ENCODE measurements at regions not wholly inside any gene's neighbourhood (a gene's known extent, or its start where the extent isn't known, plus 50 kb on each side); places are given as distances from the start of the nearest gene placed in this dataset.

DNA sequence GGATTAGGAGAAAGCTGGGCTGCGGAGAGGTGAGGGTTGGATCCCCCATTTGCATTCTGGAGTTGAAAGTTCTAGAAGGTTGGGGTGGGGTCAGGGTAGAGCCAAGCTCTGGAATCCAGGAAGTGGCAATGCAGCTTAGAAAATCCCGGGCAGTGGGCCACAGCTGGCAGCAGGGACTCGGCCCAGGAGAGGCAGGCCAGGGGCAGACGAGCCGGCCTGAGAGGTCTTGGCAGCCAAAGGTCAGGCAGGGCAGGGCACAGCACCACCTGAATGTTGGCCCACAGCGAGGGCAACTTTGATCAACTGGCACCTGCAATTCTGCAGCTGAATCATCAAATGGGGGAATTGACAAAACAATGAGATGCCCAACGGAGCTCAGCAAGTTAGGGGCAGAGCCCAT lies 139.2 kb downstream of the INHBB start:
- no peak for DNase-seq
- in situ Hi-C loops (cut with HindIII; ENCODE audit: low pct_ligation_motif_present, low pct_unique_long_range_greater_than_20kb, low sequenced_read_pairs), result no loop called here

- no peak for DNase-seq
- in situ Hi-C loops (cut with HindIII; ENCODE audit: low pct_ligation_motif_present, low pct_unique_long_range_greater_than_20kb, low sequenced_read_pairs), result no loop called here
Measured at GRCh38 chr2:120486441-120486840, 140.5 kb downstream of the INHBB start.

DNA sequence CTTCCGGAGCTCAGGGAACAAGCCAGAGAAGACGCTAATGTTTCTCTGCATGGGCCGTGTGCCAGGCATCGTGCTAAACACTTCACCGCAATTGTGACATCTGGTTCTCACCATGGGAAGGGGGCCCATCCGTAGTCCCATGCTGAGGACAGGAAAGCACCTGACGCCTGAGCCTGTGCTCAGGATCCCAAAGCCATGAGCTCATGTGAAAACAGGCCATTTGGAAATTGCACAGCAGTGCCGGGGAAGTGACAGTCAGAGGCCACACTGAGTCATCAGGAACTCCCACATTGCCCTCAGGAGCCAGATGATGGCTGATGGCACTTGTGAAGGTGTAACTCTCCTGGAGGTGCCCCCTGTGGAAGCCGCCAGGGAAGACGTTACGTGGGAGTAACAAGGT lies 141.0 kb downstream of the INHBB start:
- in situ Hi-C loops (cut with HindIII; ENCODE audit: low pct_ligation_motif_present, low pct_unique_long_range_greater_than_20kb, low sequenced_read_pairs), result no loop called here
- no peak for DNase-seq

DNA sequence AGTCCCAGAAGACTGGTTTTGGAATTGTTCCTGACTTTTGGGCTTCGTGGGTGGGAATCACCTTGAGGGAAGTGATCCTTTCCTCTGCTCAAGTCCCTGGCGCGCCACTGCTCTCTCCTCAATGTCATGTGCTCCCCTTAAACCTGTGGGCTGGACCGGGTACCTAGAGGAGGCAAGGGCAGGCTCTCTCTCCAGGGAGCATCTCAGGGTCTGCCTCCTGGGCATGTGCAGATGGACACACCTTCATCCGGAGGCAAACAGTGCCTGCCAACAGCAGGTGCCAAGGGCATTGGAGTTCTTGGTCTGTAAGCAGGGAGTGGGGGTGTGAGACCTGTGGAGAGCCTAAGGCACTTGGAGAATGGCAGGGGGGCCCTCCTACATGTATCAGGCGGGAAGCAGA lies 142.6 kb downstream of the INHBB start:
- in situ Hi-C loops (cut with HindIII; ENCODE audit: low pct_ligation_motif_present, low pct_unique_long_range_greater_than_20kb, low sequenced_read_pairs), result no loop called here
- DNase-seq, result no peak

- in situ Hi-C loops (cut with HindIII; ENCODE audit: low pct_ligation_motif_present, low pct_unique_long_range_greater_than_20kb, low sequenced_read_pairs), result no loop called here
- no peak for DNase-seq
Measured at GRCh38 chr2:120489023-120489422, 143.1 kb downstream of the INHBB start.

DNA sequence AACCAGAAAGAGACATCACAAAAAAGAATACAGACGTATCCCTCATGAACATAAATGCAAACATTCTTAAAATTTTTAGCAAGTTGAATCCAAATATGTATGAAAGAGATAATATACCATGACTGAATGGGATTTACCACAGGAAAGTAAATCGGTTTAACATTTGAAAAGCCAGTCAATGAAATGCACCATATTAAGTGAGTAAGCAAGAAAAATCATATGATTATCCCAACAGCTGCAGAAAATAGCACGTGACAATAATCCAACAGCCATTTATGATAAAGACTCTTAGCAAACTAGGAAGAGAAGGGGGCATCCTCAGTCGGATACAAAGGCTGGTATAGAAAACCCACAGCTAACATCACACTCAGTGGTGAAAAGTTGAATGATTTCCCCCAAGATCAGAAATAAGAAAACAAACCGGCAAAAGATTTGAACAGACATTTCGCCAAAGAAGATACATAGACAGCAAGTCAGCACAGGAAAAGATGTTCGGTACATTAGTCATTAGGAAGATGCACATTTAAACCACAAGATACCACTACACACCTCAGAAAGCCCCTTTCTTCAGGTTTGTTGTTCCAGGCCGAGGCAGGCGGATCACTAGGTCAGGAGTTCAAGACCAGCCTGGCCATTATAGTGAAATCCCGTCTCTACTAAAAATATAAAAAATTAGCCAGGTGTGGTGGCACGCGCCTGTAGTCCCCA lies 144.3 kb downstream of the INHBB start:
- in situ Hi-C loops (cut with HindIII; ENCODE audit: low pct_ligation_motif_present, low pct_unique_long_range_greater_than_20kb, low sequenced_read_pairs), result no loop called here

GRCh38 chr2:120491111-120491625 lies 145.2 kb downstream of the INHBB start:
- in situ Hi-C loops (cut with HindIII; ENCODE audit: low pct_ligation_motif_present, low pct_unique_long_range_greater_than_20kb, low sequenced_read_pairs), result no loop called here
- DNase-seq, result no peak

More for the DNA sequence above, 144.3 kb downstream of the INHBB start:
- no peak for DNase-seq

- DNase-seq, result no peak
- in situ Hi-C loops (cut with HindIII; ENCODE audit: low pct_ligation_motif_present, low pct_unique_long_range_greater_than_20kb, low sequenced_read_pairs), result no loop called here
Measured at GRCh38 chr2:120493231-120493630, 147.3 kb downstream of the INHBB start.

- DNase-seq, result no peak
Measured at GRCh38 chr2:120494446-120494845, 148.5 kb downstream of the INHBB start.

DNA sequence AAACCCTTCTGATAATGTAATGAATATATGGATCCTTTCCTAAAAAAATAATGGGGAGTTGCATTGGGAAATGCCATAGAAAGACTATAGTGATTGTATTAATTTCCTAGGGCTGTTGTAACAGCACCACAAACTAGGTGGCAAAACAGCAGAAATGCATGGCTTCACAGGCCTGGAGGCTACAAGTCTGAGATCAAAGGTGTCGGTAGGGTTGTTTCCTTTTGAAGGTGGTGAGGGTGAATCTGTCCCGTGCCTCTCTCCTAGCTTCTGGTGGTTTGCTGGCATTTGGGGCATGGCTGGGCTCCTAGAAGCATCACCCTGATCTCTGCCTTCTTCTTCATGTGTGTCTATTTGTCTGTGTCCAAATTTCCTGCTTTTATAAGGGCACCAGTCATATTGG lies 149.7 kb downstream of the INHBB start:
- in situ Hi-C loops (cut with HindIII; ENCODE audit: low pct_ligation_motif_present, low pct_unique_long_range_greater_than_20kb, low sequenced_read_pairs), result no loop called here
- no peak for DNase-seq

More at GRCh38 chr2:120494446-120494845, 148.5 kb downstream of the INHBB start:
- in situ Hi-C loops (cut with HindIII; ENCODE audit: low pct_ligation_motif_present, low pct_unique_long_range_greater_than_20kb, low sequenced_read_pairs), result no loop called here

GRCh38 chr2:120496235-120496634 lies 150.3 kb downstream of the INHBB start:
- no peak for DNase-seq
- in situ Hi-C loops (cut with HindIII; ENCODE audit: low pct_ligation_motif_present, low pct_unique_long_range_greater_than_20kb, low sequenced_read_pairs), result no loop called here

- no peak for DNase-seq
- in situ Hi-C loops (cut with HindIII; ENCODE audit: low pct_ligation_motif_present, low pct_unique_long_range_greater_than_20kb, low sequenced_read_pairs), result no loop called here
Measured at GRCh38 chr2:120496759-120497158, 150.8 kb downstream of the INHBB start.

DNA sequence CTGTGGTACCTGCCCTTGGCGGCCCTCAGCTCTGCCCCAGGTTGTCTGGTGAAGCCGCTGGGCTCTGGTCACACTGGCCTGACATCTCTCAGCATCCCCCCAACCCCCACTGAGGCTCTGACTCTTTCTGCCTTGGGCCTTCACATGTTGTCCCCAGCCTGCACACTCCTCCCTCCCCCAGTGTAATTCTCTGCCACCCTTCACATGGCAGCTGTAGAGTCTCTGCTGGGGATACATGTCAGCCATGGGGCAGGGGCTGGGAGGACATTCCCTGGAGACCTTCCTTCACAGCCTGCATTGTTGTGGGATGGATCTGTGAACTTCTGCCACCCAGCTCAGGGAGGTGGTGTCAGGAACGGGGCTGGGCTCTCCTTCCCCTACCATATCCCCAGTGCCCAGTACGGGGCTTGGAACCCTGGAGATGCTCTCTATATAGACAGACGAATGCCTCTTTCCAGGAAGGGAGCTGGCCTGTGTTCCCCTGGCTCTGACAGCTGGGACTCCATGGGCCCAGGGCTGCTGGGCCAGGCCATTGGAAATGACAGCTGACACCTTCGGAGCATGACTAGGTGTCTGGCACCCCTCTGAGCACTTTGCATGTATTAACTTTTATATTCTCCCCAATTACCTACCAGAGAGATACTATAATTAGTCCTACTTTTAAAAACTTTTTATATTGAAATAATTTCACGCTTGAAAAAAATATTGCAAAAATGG lies 151.5 kb downstream of the INHBB start:
- no peak for DNase-seq
- in situ Hi-C loops (cut with HindIII; ENCODE audit: low pct_ligation_motif_present, low pct_unique_long_range_greater_than_20kb, low sequenced_read_pairs), result no loop called here

DNA sequence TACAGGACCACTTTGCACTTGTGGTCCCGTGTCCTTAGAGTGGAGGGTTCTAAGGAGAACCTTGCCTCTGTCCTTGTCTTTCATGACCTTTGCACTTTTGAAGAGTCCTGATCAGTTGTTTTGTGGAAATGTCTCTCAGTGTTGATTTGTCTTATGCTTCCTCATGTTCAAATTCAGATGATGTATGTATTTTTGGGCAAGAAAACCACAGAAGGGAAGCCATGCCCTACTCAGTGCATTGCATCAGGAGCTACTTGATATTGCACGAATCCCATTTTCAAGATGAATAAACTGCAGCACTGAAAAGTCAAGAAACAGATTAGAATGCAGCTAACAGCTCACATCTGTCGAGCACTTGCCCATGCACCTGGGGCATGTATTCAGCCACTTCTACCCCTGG lies 152.2 kb downstream of the INHBB start:
- in situ Hi-C loops (cut with HindIII; ENCODE audit: low pct_ligation_motif_present, low pct_unique_long_range_greater_than_20kb, low sequenced_read_pairs), result no loop called here
- DNase-seq, result no peak

GRCh38 chr2:120498576-120499394 lies 152.8 kb downstream of the INHBB start:
- in situ Hi-C loops (cut with HindIII; ENCODE audit: low pct_ligation_motif_present, low pct_unique_long_range_greater_than_20kb, low sequenced_read_pairs), result no loop called here
- DNase-seq, result no peak

DNA sequence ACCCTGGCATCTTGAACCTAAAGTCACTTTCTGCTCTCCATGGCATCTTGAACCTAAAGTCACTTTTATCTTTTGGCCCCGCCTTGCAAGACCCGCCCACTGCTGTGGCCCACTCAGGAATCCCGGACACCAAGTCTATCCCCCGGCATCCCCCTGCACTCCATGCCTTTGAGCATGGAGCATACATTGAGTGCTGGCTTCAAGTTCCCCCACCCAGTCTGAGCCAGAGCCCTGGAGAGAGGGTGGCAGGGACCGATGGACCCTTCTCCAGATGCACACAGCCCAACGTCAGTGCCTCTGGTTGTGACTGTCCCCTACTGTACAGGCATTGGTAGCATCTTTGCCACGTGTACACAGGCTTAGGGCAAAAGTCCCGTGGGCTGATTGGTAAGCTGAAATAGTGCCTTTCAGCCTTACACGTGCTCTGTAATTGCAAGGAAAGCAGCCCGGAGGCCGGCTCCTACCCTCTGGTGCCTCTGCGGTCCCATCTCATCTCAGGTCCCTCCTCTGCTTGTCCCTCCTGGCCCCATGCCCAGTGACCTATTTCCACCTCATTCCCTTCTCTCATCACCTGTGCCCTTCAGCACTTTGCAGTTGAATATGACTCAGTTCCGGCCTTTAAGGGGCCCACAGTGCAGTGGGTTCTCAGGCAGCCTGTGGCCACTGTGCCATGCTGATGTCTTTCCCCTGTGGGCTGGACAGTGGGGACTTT lies 154.0 kb downstream of the INHBB start:
- DNase-seq, result no peak
- in situ Hi-C loops (cut with HindIII; ENCODE audit: low pct_ligation_motif_present, low pct_unique_long_range_greater_than_20kb, low sequenced_read_pairs), result no loop called here

DNA sequence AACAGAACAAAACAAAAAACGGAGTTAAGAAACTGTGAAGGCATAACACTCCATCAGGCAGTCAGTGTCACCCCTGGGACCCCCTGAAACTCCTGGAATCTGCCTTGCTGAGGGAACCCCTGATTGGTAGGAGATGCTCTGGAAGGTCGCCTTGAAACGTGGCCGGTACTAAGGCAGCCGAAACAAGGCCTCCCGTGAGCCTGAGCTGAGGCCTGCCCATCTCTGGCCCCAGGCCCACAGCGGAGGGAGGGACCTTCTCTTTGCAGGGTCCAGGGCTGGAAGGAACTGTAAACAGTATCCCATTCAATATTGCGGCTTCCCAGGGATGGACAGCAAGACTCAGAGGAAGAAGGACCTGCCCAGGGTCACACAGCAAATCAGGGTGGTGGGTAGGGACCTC lies 155.7 kb downstream of the INHBB start:
- no peak for DNase-seq
- in situ Hi-C loops (cut with HindIII; ENCODE audit: low pct_ligation_motif_present, low pct_unique_long_range_greater_than_20kb, low sequenced_read_pairs), result no loop called here

GRCh38 chr2:120502357-120502756 lies 156.4 kb downstream of the INHBB start:
- in situ Hi-C loops (cut with HindIII; ENCODE audit: low pct_ligation_motif_present, low pct_unique_long_range_greater_than_20kb, low sequenced_read_pairs), result no loop called here
- DNase-seq, result no peak

- DNase-seq, result no peak
- in situ Hi-C loops (cut with HindIII; ENCODE audit: low pct_ligation_motif_present, low pct_unique_long_range_greater_than_20kb, low sequenced_read_pairs), result no loop called here
Measured at GRCh38 chr2:120502761-120503160, 156.8 kb downstream of the INHBB start.
